HG03175 (cell line): ENCODE measurements at regions not wholly inside any gene's neighbourhood (a gene's known extent, or its start where the extent isn't known, plus 50 kb on each side); places are given as distances from the start of the nearest gene placed in this dataset.

ENCODE experiments used
- ATAC-seq: cut with Tn5 transposase; IDR thresholded peaks from one replicate; pipeline ENCODE4 v1.9.1; 2021; ENCODE audit warnings: mild to moderate bottlenecking, moderate library complexity; ENCODE audit not compliant: unreplicated experiment

DNA sequence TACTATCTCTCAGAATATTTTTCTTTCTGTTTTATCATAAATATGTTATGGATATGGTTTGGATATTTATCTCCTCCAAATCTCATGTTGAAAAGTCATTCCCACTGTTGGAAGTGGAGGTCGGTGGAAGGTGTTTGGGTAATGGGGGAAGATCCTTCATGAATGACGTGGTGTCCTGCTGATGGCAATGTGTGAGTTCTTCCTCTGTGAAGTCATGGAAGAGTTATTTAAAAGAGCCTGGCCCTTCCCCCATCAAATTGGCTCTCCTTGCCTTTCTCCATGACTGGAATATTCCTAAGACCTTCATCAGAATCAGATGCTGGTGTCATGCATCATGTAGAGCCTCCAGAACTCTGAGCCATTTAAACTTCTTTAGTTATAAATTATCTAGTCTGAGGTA is 1291.6 kb downstream of the FSCB start:
- ATAC-seq = no peak

GRCh38 chr14:43207189-43207588 is 1299.9 kb downstream of the FSCB start:
- no peak for ATAC-seq

DNA sequence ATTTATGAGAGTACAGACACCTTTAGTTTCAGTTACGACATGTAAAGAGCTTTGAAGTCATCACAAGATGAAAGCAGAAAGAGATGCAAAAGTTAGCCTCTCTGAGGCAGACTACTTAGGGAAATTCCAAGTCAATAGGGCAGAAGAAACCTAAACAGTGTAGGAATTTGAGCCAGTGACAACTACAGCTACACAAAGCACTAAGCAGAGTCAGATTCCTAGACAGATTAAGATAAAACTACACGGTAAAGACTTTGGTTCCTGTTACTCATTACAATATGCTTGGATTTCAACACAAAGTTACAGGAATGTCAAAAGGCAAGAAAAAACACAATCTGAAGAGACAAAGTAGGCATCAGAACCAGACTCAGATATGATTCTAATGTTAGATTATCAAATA is 1302.3 kb downstream of the FSCB start:
- no peak for ATAC-seq

DNA sequence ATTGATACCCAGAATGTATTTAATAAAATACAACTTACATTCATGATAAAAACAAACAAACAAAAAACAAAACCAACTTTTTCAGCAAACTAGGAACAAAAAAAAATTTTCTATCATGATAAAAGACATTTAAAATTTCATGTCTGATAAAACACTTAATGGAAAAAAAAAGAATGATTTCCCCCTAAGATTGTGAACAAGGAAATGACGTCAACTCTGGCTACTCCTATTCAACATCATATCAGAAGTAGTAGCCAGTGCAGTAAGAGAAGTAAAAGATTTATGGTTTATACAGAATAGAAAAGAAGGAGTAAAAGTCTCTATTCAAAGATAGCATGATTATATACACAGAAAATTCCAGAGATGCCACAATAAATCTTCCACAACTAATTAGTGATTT is 1306.6 kb downstream of the FSCB start:
- ATAC-seq = no peak

DNA sequence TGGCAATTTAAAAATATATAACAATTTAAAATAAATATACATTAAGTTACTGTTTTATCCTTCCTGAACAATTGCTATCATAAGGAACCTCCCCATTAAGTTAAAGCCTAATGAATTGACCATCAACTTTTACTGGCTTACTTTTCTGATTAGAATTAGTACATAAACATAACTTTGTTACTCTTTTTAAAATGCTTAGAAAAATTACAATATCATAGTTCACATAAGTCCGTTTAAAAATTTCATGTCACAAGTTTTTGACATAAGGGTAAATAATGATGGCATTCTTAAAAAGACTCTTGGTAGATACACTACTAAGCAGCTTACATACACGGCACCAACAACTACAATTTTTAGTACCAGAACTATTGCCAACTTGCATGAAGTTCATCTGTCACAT is 1308.6 kb downstream of the FSCB start:
- ATAC-seq = no peak

GRCh38 chr14:43184540-43184939 is 1322.5 kb downstream of the FSCB start:
- ATAC-seq = no peak

DNA sequence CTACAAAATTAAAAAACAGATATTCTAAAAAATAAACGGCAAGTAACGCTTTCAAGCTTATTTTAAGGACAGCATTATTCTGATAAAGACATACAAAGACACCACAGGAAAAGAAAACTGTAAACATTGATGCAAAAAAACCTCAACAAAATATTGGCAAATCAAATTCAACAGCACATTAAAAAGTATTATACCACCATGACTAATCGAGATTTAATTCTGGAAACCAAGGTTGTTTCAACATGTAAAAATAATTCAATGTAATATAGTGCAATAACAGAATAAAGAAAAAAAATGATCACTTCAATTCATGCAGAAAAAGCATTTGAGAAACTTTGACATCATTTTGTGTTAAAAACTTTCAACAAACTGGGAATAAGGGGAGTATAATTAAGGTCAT is 1323.2 kb downstream of the FSCB start:
- ATAC-seq = no peak

DNA sequence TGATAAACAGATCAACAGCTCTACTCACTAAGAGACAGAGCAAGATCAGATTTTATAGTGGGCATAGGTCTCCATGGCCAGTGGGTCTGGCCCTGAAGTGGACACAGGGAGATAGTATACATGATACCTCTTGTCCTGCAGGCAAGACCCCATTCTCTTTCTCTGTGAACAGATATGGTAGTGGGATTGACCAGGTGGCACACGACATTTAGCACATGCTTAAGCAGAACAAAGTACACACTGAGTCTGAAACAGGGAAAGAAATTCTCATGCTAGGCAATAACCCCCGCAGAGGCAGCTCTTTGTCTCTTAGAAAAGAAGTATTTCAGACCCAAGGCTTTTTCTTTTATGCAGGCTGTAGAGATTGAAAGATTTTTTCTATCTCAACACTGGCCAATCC is 1331.2 kb downstream of the FSCB start:
- ATAC-seq = no peak

- ATAC-seq = no peak
Measured at GRCh38 chr14:43172899-43173548, 1334.1 kb downstream of the FSCB start.

DNA sequence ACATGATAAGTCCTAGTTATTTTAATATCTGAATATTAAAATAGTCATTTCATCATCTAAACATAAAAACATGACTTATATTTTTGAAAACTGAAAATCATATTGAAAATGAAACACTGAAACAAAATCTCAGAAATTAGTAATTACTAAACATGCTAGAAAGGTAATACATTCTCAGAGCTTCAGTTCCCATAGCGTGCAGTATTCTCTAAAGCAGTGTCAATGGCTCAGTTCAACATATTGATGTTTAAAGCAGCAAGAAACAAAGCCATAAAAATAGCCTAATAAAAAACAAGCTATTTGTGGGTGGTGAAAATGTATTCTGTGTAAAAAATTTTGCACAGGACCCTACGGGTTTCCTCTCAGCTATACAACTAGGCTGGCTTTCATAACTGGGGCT is 1337.4 kb downstream of the FSCB start:
- ATAC-seq = peak; percentile 38

- ATAC-seq = no peak
Measured at GRCh38 chr14:43168371-43168925, 1338.6 kb downstream of the FSCB start.

DNA sequence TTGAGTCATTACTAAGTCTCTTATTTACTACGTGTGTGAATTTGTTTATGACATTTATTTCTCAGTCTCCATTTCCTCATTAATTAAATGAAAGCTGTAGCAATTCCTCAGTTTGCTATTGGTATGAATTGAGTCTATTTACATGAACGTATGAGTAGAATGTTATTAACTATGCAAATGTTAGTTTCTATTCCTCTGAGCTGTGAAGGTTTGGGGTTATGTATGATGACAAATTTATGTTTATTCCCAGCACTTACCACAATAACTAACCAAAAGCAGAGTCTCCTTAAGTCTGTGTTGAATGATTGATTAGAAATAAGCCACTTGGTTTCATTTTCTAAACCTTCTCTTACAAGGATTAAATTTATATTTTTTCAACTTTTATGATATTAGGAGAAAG is 1340.9 kb downstream of the FSCB start:
- peak; percentile 84 for ATAC-seq

DNA sequence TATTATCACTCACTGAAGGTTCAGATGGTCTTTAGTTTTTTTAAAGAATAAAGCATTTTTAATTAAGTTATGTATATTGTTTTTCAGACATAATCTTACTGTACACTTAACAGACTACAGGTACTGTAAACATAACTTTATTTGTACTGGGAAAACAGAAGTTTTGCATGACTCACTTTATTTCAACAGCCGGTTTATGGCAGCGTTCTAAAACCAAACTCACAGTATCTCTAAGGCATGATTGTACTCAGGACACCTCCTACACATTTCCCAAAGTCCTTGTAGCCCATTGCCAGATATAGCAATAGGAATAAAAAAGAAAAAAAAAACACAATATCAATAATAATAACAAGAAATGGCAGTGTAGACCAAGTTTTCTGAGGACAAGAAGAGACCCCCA is 1341.4 kb downstream of the FSCB start:
- no peak for ATAC-seq

- ATAC-seq = peak; percentile 72
Measured at GRCh38 chr14:43161477-43161876, 1345.6 kb downstream of the FSCB start.

- no peak for ATAC-seq
Measured at GRCh38 chr14:43157661-43158060, 1349.4 kb downstream of the FSCB start.

DNA sequence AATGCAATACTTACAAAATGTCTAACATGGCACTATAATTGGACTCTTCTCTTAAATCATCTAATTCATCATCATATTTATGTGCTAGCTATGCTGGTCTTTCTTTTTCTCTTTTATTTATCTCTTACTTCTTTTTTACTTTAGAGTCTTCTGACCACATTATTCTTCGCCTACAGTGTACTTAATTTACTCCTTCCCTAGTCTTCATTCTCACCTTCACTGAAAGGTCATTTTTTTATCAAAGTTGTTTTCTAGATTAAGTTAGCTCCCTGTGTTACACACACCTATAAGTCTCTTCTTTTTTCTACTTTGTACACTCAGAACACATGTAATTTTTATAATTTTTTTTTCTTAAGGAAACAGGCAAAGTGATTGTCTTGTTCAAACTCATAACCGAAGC is 1351.2 kb downstream of the FSCB start:
- ATAC-seq = no peak

DNA sequence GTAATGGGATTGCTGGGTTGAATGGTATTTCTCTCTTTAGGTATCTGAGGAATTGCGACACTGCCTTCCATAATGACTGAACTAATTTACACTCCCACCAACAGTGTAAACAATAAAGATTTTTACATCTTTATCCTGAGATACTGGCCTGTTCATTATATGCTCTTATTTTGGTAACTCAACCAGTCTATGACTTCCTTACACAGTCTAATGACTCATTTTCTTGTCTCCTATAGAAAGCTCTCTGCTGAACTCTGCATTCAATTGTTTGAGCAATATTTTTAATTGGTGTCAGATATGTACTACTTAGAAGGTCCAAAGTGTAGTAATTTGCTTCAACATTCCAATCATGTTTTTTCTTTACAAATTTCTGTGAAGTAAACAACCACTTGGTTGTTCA is 1351.8 kb downstream of the FSCB start:
- ATAC-seq = no peak

GRCh38 chr14:43147485-43147884 is 1359.6 kb downstream of the FSCB start:
- no peak for ATAC-seq

DNA sequence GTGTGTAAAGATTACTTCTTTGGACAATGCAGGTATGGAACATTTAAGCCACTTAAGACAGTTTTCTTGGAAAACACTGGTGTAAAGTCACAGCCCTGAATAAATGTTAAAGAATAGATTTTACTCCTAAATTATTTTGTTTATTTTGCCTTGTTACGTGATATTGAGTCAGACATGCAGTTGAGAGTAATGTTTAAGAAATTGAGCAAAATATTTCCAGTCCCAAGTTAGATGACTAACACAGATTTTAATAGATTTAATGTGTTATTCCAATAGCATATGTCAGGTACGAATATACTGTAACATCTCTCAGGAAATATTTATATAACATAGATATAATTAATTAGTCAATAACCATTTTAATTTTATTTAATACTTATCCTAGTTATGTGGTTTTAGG is 1361.7 kb downstream of the FSCB start:
- no peak for ATAC-seq

DNA sequence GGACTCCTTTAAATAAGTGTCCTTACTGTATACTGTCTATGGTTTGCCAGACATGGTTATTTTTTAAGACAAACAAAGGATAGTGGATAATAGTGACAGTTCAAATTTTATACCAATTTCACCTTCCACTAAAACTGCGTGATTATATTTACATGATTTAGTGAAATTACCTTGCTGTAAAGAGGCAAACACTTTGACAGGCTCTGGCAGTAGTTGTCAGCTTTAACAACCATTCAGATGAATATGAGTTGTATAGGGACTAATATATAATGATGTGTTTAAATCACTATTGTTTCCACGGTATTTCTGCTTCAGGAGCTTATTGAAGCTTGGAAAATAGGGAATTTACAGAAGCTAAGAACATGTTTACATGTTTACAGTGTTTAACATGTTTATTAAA is 1364.0 kb downstream of the FSCB start:
- no peak for ATAC-seq

DNA sequence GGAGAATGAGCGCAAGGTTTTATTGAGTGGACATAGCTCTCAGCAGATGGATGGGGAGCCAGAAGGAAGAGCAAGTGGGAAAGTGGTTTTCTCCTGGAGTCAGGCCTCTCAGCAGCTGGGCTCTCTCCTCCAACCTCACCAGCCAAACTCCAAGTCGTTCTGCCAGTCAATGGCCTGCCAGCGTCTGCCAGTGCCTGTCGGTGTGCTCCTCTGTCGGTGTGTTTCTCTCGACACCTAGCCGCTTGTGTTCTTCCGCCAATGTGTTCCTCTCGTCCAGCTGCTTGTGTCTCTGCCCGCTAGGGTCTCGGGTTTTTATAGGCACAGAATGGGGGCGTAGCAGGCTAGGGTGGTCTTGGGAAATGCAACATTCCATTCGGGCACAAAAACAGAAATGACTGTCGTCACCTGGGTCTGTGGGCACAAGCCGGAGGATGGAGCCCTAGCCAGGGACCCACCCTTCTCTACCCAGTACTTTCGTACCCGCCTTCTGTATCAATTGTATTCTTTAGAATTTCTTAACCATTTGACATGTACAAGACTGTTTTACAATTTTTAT is 1365.4 kb downstream of the FSCB start:
- ATAC-seq = no peak

- no peak for ATAC-seq
Measured at GRCh38 chr14:43140453-43140852, 1366.6 kb downstream of the FSCB start.

GRCh38 chr14:43135877-43136411 is 1371.1 kb downstream of the FSCB start:
- ATAC-seq = no peak
